ENCODE measurements at regions not wholly inside any gene's neighbourhood (a gene's known extent, or its start where the extent isn't known, plus 50 kb on each side); places are given as distances from the start of the nearest gene placed in this dataset.

DNA sequence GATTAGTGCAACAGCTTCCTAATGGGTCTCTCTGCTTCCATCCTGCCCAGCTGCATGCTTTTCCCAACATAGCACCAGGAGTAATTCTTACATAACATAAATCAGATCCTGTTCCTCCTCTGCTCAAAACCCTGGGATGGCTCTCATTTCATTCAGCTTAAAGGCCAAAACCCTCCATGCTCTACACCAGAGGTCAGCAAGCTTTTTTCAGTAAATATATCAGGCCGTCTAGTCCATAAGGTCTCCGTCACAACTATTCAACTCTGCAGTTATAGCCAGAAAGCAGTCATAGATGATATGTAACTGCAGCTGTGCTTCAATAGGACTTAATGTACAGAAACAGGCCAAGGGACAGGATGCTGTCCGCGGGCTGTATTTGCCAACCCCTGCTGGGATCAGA, 202.8 kb upstream of the UBE2E2 start:
- DNase-seq (ENCODE audit: low read depth) = no peak

GRCh38 chr3:23002151-23002550, 201.0 kb upstream of the UBE2E2 start:
- DNase-seq (ENCODE audit: low read depth) = no peak

- DNase-seq (ENCODE audit: low read depth) = no peak
Measured at GRCh38 chr3:23002836-23003732, 200.0 kb upstream of the UBE2E2 start.

GRCh38 chr3:23003733-23004046, 199.4 kb upstream of the UBE2E2 start:
- DNase-seq (ENCODE audit: low read depth) = no peak

DNA sequence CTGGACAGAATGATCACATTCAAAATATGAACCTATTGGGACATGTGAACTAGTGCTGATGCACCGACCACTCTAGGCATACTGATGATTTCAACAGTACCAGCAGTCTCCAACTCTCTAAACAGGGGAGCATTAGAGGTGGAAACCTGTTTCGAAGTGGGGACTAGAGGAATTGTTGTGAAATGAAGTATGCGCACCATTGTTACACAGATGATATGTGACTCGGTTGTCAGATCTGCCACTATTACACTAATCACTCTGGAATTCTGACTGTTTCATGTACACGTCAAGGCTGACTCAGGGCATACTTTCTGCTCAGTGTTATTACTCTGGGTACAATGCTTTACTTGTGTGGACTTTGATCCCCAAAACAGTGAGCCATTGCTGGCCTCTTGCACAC, 198.2 kb upstream of the UBE2E2 start:
- no peak for DNase-seq (ENCODE audit: low read depth)

DNA sequence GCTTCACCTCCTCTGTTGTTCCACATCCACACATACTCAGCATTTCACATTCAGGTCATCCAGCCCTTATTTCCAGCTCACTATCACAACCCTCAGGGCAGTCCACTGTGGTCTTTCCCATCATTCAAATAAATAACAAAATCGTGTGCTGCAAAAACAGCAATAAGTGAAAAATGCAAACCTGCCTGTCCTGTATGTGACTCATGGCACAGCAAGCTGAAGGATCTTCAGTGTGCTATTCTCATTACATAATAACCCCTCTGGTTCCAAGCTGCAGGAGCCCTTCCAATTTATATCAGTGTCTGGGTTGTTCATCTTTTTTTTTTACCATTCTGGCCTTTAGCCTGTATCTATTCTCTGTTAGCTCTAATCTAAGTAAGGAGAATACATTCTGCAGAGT, 185.3 kb upstream of the UBE2E2 start:
- no peak for DNase-seq (ENCODE audit: low read depth)

DNA sequence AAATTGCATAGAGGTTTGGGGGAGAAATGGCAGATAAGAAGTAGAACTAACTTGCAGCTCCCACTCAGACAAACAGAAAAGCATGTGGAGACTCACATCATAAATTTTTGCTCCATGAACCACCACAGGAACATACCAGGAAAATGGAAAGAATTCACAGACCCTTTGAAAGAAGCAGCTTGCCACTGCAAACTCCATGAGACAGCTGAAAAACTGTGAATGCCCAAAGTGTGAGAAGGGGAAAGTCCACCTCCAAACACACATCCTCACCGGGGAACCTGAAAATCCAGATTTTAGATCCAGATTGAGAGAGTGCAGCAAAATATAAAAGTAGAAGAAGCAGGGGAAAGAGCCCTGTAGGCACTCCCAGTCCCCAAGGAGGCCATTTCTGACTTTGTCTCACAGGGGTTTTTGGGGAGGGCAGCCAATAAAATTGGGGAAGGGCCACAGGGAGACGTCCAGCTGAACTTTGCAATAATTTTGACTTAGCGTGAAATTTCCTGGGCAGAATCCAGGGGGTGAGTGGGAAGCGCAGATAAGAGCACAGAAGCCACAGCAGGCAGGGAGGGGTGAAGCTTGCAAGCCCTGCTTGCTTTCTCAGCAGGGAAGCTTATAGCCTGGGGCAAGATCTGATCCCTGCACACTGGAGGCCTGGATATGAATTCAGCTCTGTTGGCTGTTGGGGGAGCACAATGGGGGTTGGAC, 183.4 kb upstream of the UBE2E2 start:
- DNase-seq (ENCODE audit: low read depth) = no peak

- DNase-seq (ENCODE audit: low read depth) = no peak
Measured at GRCh38 chr3:23028294-23028693, 174.8 kb upstream of the UBE2E2 start.

- no peak for DNase-seq (ENCODE audit: low read depth)
Measured at GRCh38 chr3:23029001-23029400, 174.1 kb upstream of the UBE2E2 start.

- DNase-seq (ENCODE audit: low read depth) = no peak
Measured at GRCh38 chr3:23035927-23036640, 167.0 kb upstream of the UBE2E2 start.

DNA sequence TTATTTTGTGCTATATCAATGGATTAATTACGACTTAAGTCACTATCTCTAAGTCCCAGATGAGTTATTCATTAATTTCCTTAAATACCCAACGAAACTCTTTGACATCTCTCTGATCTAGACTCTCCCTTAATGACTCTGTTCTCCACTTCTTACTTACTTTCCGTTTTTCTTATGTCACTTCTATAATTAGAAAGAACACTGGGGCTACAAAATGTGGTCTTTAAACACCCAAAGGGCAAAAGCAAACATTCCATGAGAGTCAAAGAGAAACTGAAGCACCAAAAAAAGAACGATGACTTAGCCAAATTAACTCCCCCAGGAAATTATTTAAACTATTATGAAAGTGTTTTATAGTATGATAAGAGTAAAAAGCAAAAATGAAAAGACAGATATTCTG, 166.4 kb upstream of the UBE2E2 start:
- no peak for DNase-seq (ENCODE audit: low read depth)

- DNase-seq (ENCODE audit: low read depth) = no peak
Measured at GRCh38 chr3:23038471-23038870, 164.7 kb upstream of the UBE2E2 start.

- DNase-seq (ENCODE audit: low read depth) = no peak
Measured at GRCh38 chr3:23041918-23042696, 161.0 kb upstream of the UBE2E2 start.

- DNase-seq (ENCODE audit: low read depth) = no peak
Measured at GRCh38 chr3:23044463-23044862, 158.7 kb upstream of the UBE2E2 start.

- DNase-seq (ENCODE audit: low read depth) = no peak
Measured at GRCh38 chr3:23046536-23046935, 156.6 kb upstream of the UBE2E2 start.

DNA sequence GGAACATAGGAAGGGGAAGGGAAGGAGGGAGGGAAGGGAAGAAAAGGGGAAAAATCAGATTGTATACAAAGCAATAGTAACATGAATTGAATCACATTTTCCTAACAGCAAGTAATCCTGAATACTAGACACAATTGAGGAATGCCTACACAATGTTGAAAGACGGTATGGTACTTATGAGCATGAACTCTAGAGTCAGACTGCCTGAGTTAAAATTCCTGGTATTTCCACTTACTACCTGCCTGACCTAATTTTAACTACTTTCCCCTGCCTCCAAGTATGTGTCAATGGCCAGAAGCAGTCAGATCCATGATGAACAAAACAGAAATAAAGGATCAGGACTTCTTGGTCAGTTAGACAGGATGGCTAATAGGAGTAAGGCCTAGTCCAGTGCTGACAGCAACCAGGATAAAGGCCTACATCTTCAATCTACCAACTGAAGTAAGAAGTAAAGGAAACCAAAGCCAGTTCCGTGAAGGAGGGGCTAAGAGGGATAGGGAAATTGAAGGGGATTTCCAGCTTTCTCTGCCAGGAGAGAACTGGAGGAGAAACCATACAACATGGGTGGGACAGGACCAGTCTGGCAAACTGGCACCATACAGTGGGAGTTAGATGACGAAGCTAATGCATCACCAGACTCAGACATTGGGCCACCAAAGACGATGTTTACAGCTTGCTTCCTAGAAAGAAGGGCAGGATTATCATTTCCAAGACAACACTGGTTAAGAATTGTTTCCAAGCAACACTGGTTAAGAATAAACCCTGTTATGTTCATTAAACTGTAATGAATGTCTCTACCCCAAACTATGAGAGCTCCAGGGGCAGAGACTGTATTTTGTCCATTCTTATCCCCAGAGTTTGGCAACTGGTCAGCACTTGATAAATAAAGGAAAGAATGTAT, 151.6 kb upstream of the UBE2E2 start:
- DNase-seq (ENCODE audit: low read depth) = no peak

DNA sequence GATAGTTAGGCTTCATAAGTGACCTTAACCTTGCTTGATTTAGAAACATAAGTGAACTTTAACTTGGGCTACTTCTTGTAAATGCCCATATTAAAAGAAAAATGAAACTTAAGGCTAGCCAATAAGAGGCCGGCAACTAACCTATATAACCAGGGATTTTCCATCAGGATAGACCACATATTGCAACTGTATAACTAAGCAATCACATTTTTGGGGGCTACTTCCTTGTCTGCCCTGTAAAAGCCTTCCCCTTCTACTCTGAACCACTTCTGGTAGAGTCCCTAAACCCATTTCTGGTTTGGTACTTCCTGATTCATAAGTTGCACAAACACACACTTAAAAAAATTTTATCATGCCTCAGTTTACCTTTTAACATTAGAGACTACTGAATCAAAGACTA, 150.9 kb upstream of the UBE2E2 start:
- no peak for DNase-seq (ENCODE audit: low read depth)

GRCh38 chr3:23052620-23053019, 150.5 kb upstream of the UBE2E2 start:
- DNase-seq (ENCODE audit: low read depth) = no peak

- no peak for DNase-seq (ENCODE audit: low read depth)
Measured at GRCh38 chr3:23055733-23056376, 147.3 kb upstream of the UBE2E2 start.

GRCh38 chr3:23062582-23062981, 140.5 kb upstream of the UBE2E2 start:
- no peak for DNase-seq (ENCODE audit: low read depth)

DNA sequence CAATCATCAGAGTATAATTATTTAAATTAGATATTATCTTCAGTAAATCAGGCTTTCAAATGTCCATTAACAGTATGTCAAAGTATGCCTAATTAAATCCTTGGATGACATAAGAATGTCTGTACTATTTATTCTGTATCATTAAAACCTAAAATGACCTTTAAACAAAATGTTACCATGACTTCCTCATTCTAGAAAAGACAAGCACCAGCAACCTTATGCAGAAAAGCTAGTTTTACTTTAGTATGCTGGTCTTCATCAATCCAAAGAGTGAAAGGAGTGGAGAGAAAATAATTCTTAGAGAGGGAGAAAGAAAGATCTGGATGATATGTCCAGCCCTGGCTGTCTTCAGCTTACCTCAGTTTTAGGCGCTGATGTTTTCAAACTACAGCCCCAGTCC, 140.1 kb upstream of the UBE2E2 start:
- no peak for DNase-seq (ENCODE audit: low read depth)
